DOHH2 (cell line): ENCODE measurements at regions not wholly inside any gene's neighbourhood (a gene's known extent, or its start where the extent isn't known, plus 50 kb on each side); places are given as distances from the start of the nearest gene placed in this dataset.

Experiments used
- H3F3A ChIP-seq: fragments of 200-600 bp; sonication (generic), shearing (Covaris generic); 2 replicates; pipeline ENCODE4 v1.6.0; 2016; ENCODE audit warnings: antibody characterized with exemption, mild to moderate bottlenecking; ENCODE audit not compliant: control insufficient read depth, insufficient read depth
- H3K27ac ChIP-seq: fragments of 200-600 bp; sonication (generic); 2 replicates; pipeline ENCODE4 v1.5.1; 2014; ENCODE audit warnings: low read depth, mild to moderate bottlenecking, low read length, moderate library complexity
- H3K27me3 ChIP-seq: fragments of 200-600 bp; sonication (generic); 2 replicates; pipeline ENCODE4 v1.6.1; 2014; ENCODE audit warnings: mild to moderate bottlenecking, low read length, mixed read lengths; ENCODE audit not compliant: control insufficient read depth
- H3K36me3 ChIP-seq: fragments of 200-600 bp; sonication (generic); 2 replicates; pipeline ENCODE4 v1.6.1; 2014; ENCODE audit warnings: mild to moderate bottlenecking, low read length, moderate library complexity, mixed read lengths; ENCODE audit not compliant: control insufficient read depth
- H3K4me1 ChIP-seq: fragments of 200-600 bp; sonication (generic); 2 replicates; pipeline ENCODE4 v1.6.1; 2014; ENCODE audit warnings: mild to moderate bottlenecking, low read length, mixed read lengths; ENCODE audit not compliant: control insufficient read depth
- H3K4me2 ChIP-seq: fragments of 200-600 bp; sonication (generic); 2 replicates; pipeline ENCODE4 v1.6.0; 2014; ENCODE audit warnings: mild to moderate bottlenecking, low read length, moderate library complexity
- H3K4me3 ChIP-seq: fragments of 200-600 bp; sonication (generic); 2 replicates; pipeline ENCODE4 v1.5.1; 2014; ENCODE audit warnings: mild to moderate bottlenecking, low read length, mixed read lengths
- H3K79me2 ChIP-seq: fragments of 200-600 bp; sonication (generic); 2 replicates; pipeline ENCODE4 v1.6.1; 2014; ENCODE audit warnings: mild to moderate bottlenecking, low read length, mixed read lengths; ENCODE audit not compliant: control insufficient read depth
- H3K9me2 ChIP-seq: fragments of 200-600 bp; sonication (generic); replicated peaks from 2 replicates; pipeline ENCODE4 v1.6.1; 2014; ENCODE audit warnings: mild to moderate bottlenecking, low read length, mixed read lengths; ENCODE audit not compliant: control insufficient read depth
- H3K9me3 ChIP-seq: fragments of 200-600 bp; sonication (generic); 2 replicates; pipeline ENCODE4 v1.6.1; 2014; ENCODE audit warnings: antibody characterized with exemption, low read length, mixed read lengths; ENCODE audit not compliant: control insufficient read depth, insufficient read depth
- H4K20me1 ChIP-seq: fragments of 200-600 bp; sonication (generic); 2 replicates; pipeline ENCODE4 v1.6.0; 2014; ENCODE audit warnings: low read depth, mild to moderate bottlenecking, antibody characterized with exemption, low read length, moderate library complexity; ENCODE audit not compliant: control insufficient read depth, insufficient read depth
- CTCF ChIP-seq: fragments of 200-600 bp; sonication (generic); IDR thresholded peaks from one replicate; pipeline ENCODE4 v1.5.1; 2014; ENCODE audit warnings: antibody characterized with exemption, mild to moderate bottlenecking, low read depth, low read length; ENCODE audit not compliant: poor library complexity, severe bottlenecking
- EZH2phosphoT487 ChIP-seq: fragments of 200-600 bp; sonication (generic); IDR thresholded peaks from 2 replicates; pipeline ENCODE4 v1.6.1; 2017; ENCODE audit warnings: borderline replicate concordance, mild to moderate bottlenecking, antibody characterized with exemption, low read length, moderate library complexity, mixed read lengths

- H3K79me2 ChIP-seq: no peaks in the 10 kb centered on the region
- H3K4me2 ChIP-seq: no peak overlapping the region
- H3K9me2 ChIP-seq: no peaks in the 10 kb centered on the region
- H3K4me3 ChIP-seq: no peak overlapping the region
- H3F3A ChIP-seq: no peaks in the 10 kb centered on the region
- no peak overlapping the region for H3K27ac ChIP-seq
- H3K4me1 ChIP-seq: no peaks in the 10 kb centered on the region
- H3K9me3 ChIP-seq: no peaks in the 10 kb centered on the region; the same call in 1 of the 2 replicates
- TF ChIP-seq CTCF (no peak), EZH2phosphoT487 (no peak)
- H3K27me3 ChIP-seq: no peaks in the 10 kb centered on the region
- H4K20me1 ChIP-seq: no peaks in the 10 kb centered on the region
- H3K36me3 ChIP-seq: no peaks in the 10 kb centered on the region
These were observed 450.6 kb upstream of the DCN start for GRCh38 chr12:91633206-91633605.

GRCh38 chr12:91632042-91632786, 449.6 kb upstream of the DCN start:
- H3K9me2 ChIP-seq: no peaks in the 10 kb centered on the region
- H3K4me2 ChIP-seq: no peak overlapping the region
- H3K79me2 ChIP-seq: no peaks in the 10 kb centered on the region
- no peak overlapping the region for H3K4me3 ChIP-seq
- TF ChIP-seq EZH2phosphoT487 (no peak), CTCF (no peak)
- H3K27me3 ChIP-seq: no peaks in the 10 kb centered on the region
- no peaks in the 10 kb centered on the region for H3K36me3 ChIP-seq
- H3K27ac ChIP-seq: no peak overlapping the region
- no peaks in the 10 kb centered on the region for H3K4me1 ChIP-seq
- no peaks in the 10 kb centered on the region; the same call in 1 of the 2 replicates for H3K9me3 ChIP-seq
- H3F3A ChIP-seq: no peaks in the 10 kb centered on the region
- H4K20me1 ChIP-seq: no peaks in the 10 kb centered on the region

- Histone ChIP-seq H3K4me1 (no peaks in the 10 kb centered on the region), H3K4me3 (no peak overlapping the region), H4K20me1 (no peaks in the 10 kb centered on the region), H3K27me3 (no peaks in the 10 kb centered on the region), H3K4me2 (no peak overlapping the region), H3F3A (no peaks in the 10 kb centered on the region), H3K36me3 (no peaks in the 10 kb centered on the region), H3K9me2 (no peaks in the 10 kb centered on the region), H3K27ac (no peak overlapping the region), H3K9me3 (no peaks in the 10 kb centered on the region; the same call in 1 of the 2 replicates), H3K79me2 (no peaks in the 10 kb centered on the region)
- TF ChIP-seq EZH2phosphoT487 (no peak), CTCF (no peak)
These were observed 448.1 kb upstream of the DCN start for GRCh38 chr12:91630596-91631293.
